DND-41 (cell line): ENCODE measurements at regions not wholly inside any gene's neighbourhood (a gene's known extent, or its start where the extent isn't known, plus 50 kb on each side); places are given as distances from the start of the nearest gene placed in this dataset.

Experiments
- EZH2 ChIP-seq: IDR thresholded peaks from 3 replicates; pipeline ENCODE4 v1.6.1; 2012; ENCODE audit warnings: borderline replicate concordance, low read depth, mild to moderate bottlenecking, moderate library complexity, low read length, inconsistent platforms; ENCODE audit not compliant: severe bottlenecking
- TF ChIP-seq, protein P1 (sequence below): IDR thresholded peaks from 2 replicates; pipeline ENCODE4 v1.5.1; 2012; ENCODE audit warnings: borderline replicate concordance, low read length, moderate library complexity, mild to moderate bottlenecking; ENCODE audit not compliant: poor library complexity, severe bottlenecking; ENCODE audit errors: extremely low read depth

GRCh38 chr19:5217171-5217570 is 123.4 kb downstream of the PTPRS start:
- TF ChIP-seq, protein P1, sequence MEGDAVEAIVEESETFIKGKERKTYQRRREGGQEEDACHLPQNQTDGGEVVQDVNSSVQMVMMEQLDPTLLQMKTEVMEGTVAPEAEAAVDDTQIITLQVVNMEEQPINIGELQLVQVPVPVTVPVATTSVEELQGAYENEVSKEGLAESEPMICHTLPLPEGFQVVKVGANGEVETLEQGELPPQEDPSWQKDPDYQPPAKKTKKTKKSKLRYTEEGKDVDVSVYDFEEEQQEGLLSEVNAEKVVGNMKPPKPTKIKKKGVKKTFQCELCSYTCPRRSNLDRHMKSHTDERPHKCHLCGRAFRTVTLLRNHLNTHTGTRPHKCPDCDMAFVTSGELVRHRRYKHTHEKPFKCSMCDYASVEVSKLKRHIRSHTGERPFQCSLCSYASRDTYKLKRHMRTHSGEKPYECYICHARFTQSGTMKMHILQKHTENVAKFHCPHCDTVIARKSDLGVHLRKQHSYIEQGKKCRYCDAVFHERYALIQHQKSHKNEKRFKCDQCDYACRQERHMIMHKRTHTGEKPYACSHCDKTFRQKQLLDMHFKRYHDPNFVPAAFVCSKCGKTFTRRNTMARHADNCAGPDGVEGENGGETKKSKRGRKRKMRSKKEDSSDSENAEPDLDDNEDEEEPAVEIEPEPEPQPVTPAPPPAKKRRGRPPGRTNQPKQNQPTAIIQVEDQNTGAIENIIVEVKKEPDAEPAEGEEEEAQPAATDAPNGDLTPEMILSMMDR: no peak
- no peak for TF ChIP-seq EZH2
